Loucy (cell line): ENCODE measurements at regions not wholly inside any gene's neighbourhood (a gene's known extent, or its start where the extent isn't known, plus 50 kb on each side); places are given as distances from the start of the nearest gene placed in this dataset.

ENCODE experiments used
- EZH2phosphoT487 ChIP-seq: fragments of 200-600 bp; IDR thresholded peaks from 2 replicates; pipeline ENCODE4 v1.6.1; 2018; ENCODE audit warnings: antibody characterized with exemption, mild to moderate bottlenecking, moderate library complexity, borderline replicate concordance
- TF ChIP-seq, protein P1 (sequence below): fragments of 200-600 bp; sonication (generic); conservative IDR thresholded peaks from 2 replicates; pipeline ENCODE4 v1.5.1; 2014; ENCODE audit warnings: mild to moderate bottlenecking, antibody characterized with exemption, low read length

DNA sequence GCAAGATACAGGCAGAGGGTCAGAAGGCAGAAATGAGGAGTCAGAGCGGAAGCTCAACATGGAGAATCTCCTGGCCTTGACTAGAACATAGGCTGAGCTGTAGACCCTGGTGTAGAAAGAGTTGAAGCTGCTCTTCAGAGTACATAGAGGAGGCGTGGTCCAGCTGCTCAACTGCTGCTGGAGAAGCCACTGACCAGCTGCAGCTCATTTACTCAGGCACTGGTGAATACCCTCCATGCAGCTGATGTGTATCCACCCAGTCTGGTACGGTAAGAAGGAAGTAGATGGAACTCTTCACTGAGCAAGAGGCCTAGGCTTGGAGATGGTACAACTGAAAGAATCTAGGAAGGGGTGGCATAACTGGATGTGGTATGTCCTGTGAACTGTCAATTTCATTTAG lies 148.8 kb upstream of the DHRS4 start:
- TF ChIP-seq EZH2phosphoT487 = no peak
- TF ChIP-seq, protein P1, sequence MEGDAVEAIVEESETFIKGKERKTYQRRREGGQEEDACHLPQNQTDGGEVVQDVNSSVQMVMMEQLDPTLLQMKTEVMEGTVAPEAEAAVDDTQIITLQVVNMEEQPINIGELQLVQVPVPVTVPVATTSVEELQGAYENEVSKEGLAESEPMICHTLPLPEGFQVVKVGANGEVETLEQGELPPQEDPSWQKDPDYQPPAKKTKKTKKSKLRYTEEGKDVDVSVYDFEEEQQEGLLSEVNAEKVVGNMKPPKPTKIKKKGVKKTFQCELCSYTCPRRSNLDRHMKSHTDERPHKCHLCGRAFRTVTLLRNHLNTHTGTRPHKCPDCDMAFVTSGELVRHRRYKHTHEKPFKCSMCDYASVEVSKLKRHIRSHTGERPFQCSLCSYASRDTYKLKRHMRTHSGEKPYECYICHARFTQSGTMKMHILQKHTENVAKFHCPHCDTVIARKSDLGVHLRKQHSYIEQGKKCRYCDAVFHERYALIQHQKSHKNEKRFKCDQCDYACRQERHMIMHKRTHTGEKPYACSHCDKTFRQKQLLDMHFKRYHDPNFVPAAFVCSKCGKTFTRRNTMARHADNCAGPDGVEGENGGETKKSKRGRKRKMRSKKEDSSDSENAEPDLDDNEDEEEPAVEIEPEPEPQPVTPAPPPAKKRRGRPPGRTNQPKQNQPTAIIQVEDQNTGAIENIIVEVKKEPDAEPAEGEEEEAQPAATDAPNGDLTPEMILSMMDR = no peak
